Pancreas (tissue), 10 donors: ENCODE measurements at regions not wholly inside any gene's neighbourhood (a gene's known extent, or its start where the extent isn't known, plus 50 kb on each side); places are given as distances from the start of the nearest gene placed in this dataset.

ENCODE experiments used
- ATAC-seq, 4 donors: fragments of 200-7000 bp; cut with Tn5 transposase; one replicate each; pipeline versions ENCODE4 v1.8.0 to v1.9.1; 2020; ENCODE audit warnings: mild to moderate bottlenecking in 4 of 4, moderate library complexity in 4 of 4
- DNase-seq, 6 donors: peaks; one replicate each; pipeline ENCODE4 v3.0.0-alpha.2; 2020
- FAIRE-seq: peaks from 2 replicates; lab custom pipeline; 2012; peaks lifted over from hg19 to GRCh38; lab: Jason Lieb, UNC
- H3K27ac ChIP-seq, 4 donors: fragments of 200-600 bp; sonication (generic); 1 replicate in 3 of 4; 2 replicates in 1 of 4; pipeline versions ENCODE4 v1.5.0 to v1.8.0; 2020
- H3K27me3 ChIP-seq, 4 donors: fragments of 200-600 bp; one replicate each; pipeline ENCODE4 v1.8.0; 2021
- H3K36me3 ChIP-seq, 3 donors: fragments of 200-600 bp; sonication (generic) in 1 of 3; one replicate each; pipeline versions ENCODE4 v1.5.0 to v1.8.0; 2020 to 2021
- H3K4me1 ChIP-seq, 3 donors: fragments of 200-600 bp; one replicate each; pipeline ENCODE4 v1.8.0; 2021
- H3K4me3 ChIP-seq, 4 donors: fragments of 200-600 bp; sonication (generic) in 2 of 4; one replicate each; pipeline versions ENCODE4 v1.5.0 to v1.8.0; 2020 to 2021
- H3K9me3 ChIP-seq, 4 donors: fragments of 200-600 bp; one replicate each; pipeline ENCODE4 v1.8.0; 2021
- CTCF ChIP-seq, 4 donors: fragments of 200-600 bp; sonication (generic) in 3 of 4; IDR thresholded peaks; one replicate each; pipeline versions ENCODE4 v1.5.0 to v1.8.0; 2021; ENCODE audit warnings: antibody characterized with exemption in 4 of 4
- WGBS, 2 donors: extraction: QIAGEN DNeasy Blood & Tissue Kit; methylation state at CpG; one replicate each; pipeline ENCODE4 v1.1.7; 2013; 5-methylcytosine and 5-hydroxymethylcytosine counted together
- intact Hi-C, 3 donors: fragments of 100-400 bp; cut with DNase I; formaldehyde crosslinking; loops; one replicate each; pipeline versions ENCODE4 v1.11.1 to v1.14.2; 2022
- donor health status: healthy with polysubstance abuse.
- donor health status: DM: no; HTN: no; CAD: no; lungs with moderate emphysema.
- donor health status: DM: no; HTN: no; CAD: no.
- donor health status: control.
- donor health status: control.
- donor health status: Bipolar disorder and iron deficiency.
- donor health status: DM: yes; HTN: yes; CAD: no.
- donor health status: DM: no; HTN: no; CAD: no.
- donor health status: DM: no; HTN: no; CAD: no.
- donor health status: DM: yes; HTN: yes; CAD: no.

- H3K36me3 ChIP-seq = no peaks in the 10 kb centered on the region
- WGBS, 2 donors = 48 to 52% methylated on average over 8 of the region's 8 CpGs
Observed at GRCh38 chr7:31251441-31251840, 89.1 kb downstream of the NEUROD6 start.

GRCh38 chr7:31249671-31250070 lies 90.9 kb downstream of the NEUROD6 start:
- no peaks in the 10 kb centered on the region for H3K36me3 ChIP-seq
- ATAC-seq = no peak
- H3K27me3 ChIP-seq = peaks cover 0 to 5% (median 0%) of the 10 kb centered on the region in 4 donors
- TF ChIP-seq CTCF (IDR thresholded peaks at IDR 0.05) = no peak
- no peak for DNase-seq
- intact Hi-C loops = no loop called here
- no peaks in the 10 kb centered on the region for H3K9me3 ChIP-seq
- no peaks in the 10 kb centered on the region for H3K4me1 ChIP-seq
- H3K4me3 ChIP-seq = no peak overlapping the region
- FAIRE-seq = no peak
- H3K27ac ChIP-seq = no peak overlapping the region
- WGBS, 2 donors = 40 to 44% methylated on average over 11 of the region's 11 CpGs

More at GRCh38 chr7:31251441-31251840, 89.1 kb downstream of the NEUROD6 start:
- H3K4me1 ChIP-seq = no peaks in the 10 kb centered on the region
- H3K4me3 ChIP-seq = no peak overlapping the region
- no peak for TF ChIP-seq CTCF (IDR thresholded peaks at IDR 0.05)
- H3K27me3 ChIP-seq = peaks cover 0 to 1% (median 0%) of the 10 kb centered on the region in 4 donors
- H3K9me3 ChIP-seq = no peaks in the 10 kb centered on the region
- no peak for ATAC-seq
- no peak overlapping the region for H3K27ac ChIP-seq
- intact Hi-C loops = no loop called here
- FAIRE-seq = no peak
- DNase-seq = no peak

DNA sequence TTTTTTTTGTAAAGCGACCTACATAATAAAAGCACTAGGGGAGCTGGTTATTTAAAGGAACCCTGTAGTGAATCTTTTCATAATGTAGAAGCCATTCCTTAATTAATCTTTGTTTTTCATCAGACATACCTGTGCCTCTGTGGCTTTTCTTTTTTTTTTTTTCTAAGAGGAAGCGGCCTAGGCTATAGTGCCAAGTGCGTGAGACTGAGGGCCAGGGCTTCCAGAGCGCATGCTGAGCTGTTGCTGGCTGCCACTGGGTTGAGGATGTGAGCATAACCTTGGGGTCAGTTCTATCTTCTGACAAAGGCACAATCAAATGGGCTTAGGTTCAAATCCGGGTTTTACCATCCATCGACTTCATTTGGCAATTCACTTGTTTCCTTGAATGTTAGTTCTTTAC lies 103.7 kb downstream of the NEUROD6 start:
- intact Hi-C loops = no loop called here
- Histone ChIP-seq H3K4me1 (no peaks in the 10 kb centered on the region), H3K27me3 (no peaks in the 10 kb centered on the region), H3K27ac (no peak overlapping the region), H3K36me3 (no peaks in the 10 kb centered on the region), H3K9me3 (no peaks in the 10 kb centered on the region), H3K4me3 (no peak overlapping the region)
- no peak for FAIRE-seq
- no peak for TF ChIP-seq CTCF (IDR thresholded peaks at IDR 0.05)
- 81 to 89% methylated on average over 6 of the region's 6 CpGs for WGBS, 2 donors
- no peak for DNase-seq
- ATAC-seq = no peak

DNA sequence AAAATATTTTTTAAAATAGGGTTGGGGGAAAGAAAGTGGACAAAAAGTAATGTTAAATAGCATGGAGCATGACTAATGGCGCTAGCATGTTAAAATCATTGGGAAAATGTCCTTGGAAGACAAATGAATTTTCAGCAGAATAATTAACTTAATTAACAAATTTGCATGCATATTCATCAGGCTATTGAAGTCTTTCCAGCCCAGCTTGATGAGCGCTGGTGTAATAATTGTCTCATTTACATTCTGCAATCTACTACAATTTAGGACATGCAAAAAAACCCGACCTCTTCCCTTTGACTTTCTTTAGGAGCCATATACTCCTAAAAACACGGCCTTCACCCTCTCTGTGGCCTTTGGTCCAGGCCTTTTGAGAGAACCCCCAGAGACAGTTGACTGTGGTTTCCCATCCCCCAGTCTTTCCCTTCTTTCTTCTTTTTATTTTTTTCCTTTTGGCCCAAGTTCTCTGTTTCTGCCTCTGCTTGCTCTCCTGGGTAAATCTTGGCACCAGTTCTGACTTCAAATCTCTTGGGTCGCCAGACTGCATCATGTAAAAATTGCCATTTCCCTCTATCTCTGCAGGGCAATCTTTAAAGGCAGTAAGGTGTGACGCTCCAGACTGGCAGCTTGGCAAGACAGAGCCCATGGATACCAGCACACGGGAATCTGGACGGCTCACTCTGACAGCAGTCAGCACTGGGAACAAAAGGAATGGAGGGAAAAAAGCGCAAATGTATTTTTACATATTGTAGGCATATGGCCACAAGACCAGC lies 105.5 kb downstream of the NEUROD6 start:
- FAIRE-seq (no peak), DNase-seq (no peak), ATAC-seq (no peak)
- no peaks in the 10 kb centered on the region for H3K27me3 ChIP-seq
- intact Hi-C loops = no loop called here
- no peaks in the 10 kb centered on the region for H3K9me3 ChIP-seq
- H3K36me3 ChIP-seq = no peaks in the 10 kb centered on the region
- H3K27ac ChIP-seq = no peak overlapping the region
- H3K4me3 ChIP-seq = no peak overlapping the region
- no peaks in the 10 kb centered on the region for H3K4me1 ChIP-seq
- 68 to 75% methylated on average over 9 of the region's 9 CpGs for WGBS, 2 donors
- no peak for TF ChIP-seq CTCF (IDR thresholded peaks at IDR 0.05)

DNA sequence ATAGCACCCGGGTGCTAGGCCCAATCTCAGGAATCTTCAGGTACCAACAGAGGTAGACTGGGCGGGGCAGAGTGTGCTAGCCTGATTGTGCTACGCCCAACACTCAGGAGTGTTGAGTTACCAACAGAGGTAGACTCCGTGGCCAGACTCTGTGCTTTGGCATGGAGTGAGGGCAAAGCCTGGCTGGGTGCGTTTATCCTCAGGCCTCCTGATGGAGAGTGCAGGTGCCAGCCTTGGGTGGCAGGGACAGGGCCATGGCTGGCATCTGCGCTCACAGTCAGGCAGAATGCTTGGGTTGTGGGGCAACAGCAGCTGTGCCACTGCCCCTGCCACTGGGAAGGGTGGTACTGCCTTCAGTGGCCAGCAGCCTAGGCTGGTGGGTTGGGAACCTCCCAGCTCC lies 111.6 kb downstream of the NEUROD6 start:
- intact Hi-C loops = no loop called here
- Histone ChIP-seq H3K9me3 (no peaks in the 10 kb centered on the region), H3K36me3 (no peaks in the 10 kb centered on the region), H3K4me1 (no peaks in the 10 kb centered on the region), H3K27me3 (peaks cover 0 to 6% (median 0%) of the 10 kb centered on the region in 4 donors), H3K4me3 (no peak overlapping the region), H3K27ac (no peak overlapping the region)
- TF ChIP-seq CTCF (IDR thresholded peaks at IDR 0.05) = no peak
- DNase-seq = peak in 1 of 6 donors; percentile 25
- ATAC-seq = no peak
- 73 to 74% methylated on average over 6 of the region's 6 CpGs for WGBS, 2 donors
- FAIRE-seq = no peak
